ENCODE measurements at regions not wholly inside any gene's neighbourhood (a gene's known extent, or its start where the extent isn't known, plus 50 kb on each side); places are given as distances from the start of the nearest gene placed in this dataset.
"Not testable (repeated sequence)": the region's sequence is repeated elsewhere in the genome, so short reads cannot be mapped to it uniquely, and the experiment has no call there.

- peak; percentile 85 for DNase-seq (ENCODE audit: low read depth)
Measured at GRCh38 chr3:161600173-161600572, 103.6 kb downstream of the OTOL1 start.

- peak; percentile 88 for DNase-seq (ENCODE audit: low read depth)
Measured at GRCh38 chr3:161602475-161602874, 105.9 kb downstream of the OTOL1 start.

- no peak for DNase-seq (ENCODE audit: low read depth)
Measured at GRCh38 chr3:161602918-161603317, 106.3 kb downstream of the OTOL1 start.

- peak; percentile 32 for DNase-seq (ENCODE audit: low read depth)
Measured at GRCh38 chr3:161607056-161607455, 110.4 kb downstream of the OTOL1 start.

GRCh38 chr3:161619351-161619750 is 122.7 kb downstream of the OTOL1 start:
- no peak for DNase-seq (ENCODE audit: low read depth)

- DNase-seq (ENCODE audit: low read depth) = no peak
Measured at GRCh38 chr3:161630794-161631193, 134.2 kb downstream of the OTOL1 start.

- no peak for DNase-seq (ENCODE audit: low read depth)
Measured at GRCh38 chr3:161631536-161631935, 134.9 kb downstream of the OTOL1 start.

- DNase-seq (ENCODE audit: low read depth) = no peak
Measured at GRCh38 chr3:161637559-161637958, 141.0 kb downstream of the OTOL1 start.

GRCh38 chr3:161639095-161639494 is 142.5 kb downstream of the OTOL1 start:
- DNase-seq (ENCODE audit: low read depth) = not testable (repeated sequence)

- DNase-seq (ENCODE audit: low read depth) = no peak
Measured at GRCh38 chr3:161640181-161640580, 143.6 kb downstream of the OTOL1 start.

- DNase-seq (ENCODE audit: low read depth) = no peak
Measured at GRCh38 chr3:161641287-161641686, 144.7 kb downstream of the OTOL1 start.

GRCh38 chr3:161644891-161645635 is 148.5 kb downstream of the OTOL1 start:
- no peak for DNase-seq (ENCODE audit: low read depth)

- DNase-seq (ENCODE audit: low read depth) = no peak
Measured at GRCh38 chr3:161647936-161648470, 151.4 kb downstream of the OTOL1 start.

- no peak for DNase-seq (ENCODE audit: low read depth)
Measured at GRCh38 chr3:161649900-161650484, 153.4 kb downstream of the OTOL1 start.

- no peak for DNase-seq (ENCODE audit: low read depth)
Measured at GRCh38 chr3:161657786-161658185, 161.2 kb downstream of the OTOL1 start.

GRCh38 chr3:161671141-161671540 is 174.5 kb downstream of the OTOL1 start:
- DNase-seq (ENCODE audit: low read depth) = no peak

GRCh38 chr3:161672478-161672877 is 175.9 kb downstream of the OTOL1 start:
- DNase-seq (ENCODE audit: low read depth) = no peak

GRCh38 chr3:161673866-161674265 is 177.3 kb downstream of the OTOL1 start:
- DNase-seq (ENCODE audit: low read depth) = no peak

GRCh38 chr3:161674402-161674801 is 177.8 kb downstream of the OTOL1 start:
- DNase-seq (ENCODE audit: low read depth) = no peak

- DNase-seq (ENCODE audit: low read depth) = not testable (repeated sequence)
Measured at GRCh38 chr3:161681831-161682230, 185.2 kb downstream of the OTOL1 start.

GRCh38 chr3:161682715-161683114 is 186.1 kb downstream of the OTOL1 start:
- DNase-seq (ENCODE audit: low read depth) = no peak

- no peak for DNase-seq (ENCODE audit: low read depth)
Measured at GRCh38 chr3:161689584-161690298, 193.1 kb downstream of the OTOL1 start.

GRCh38 chr3:161690299-161690620 is 193.7 kb downstream of the OTOL1 start:
- no peak for DNase-seq (ENCODE audit: low read depth)

All from fibroblast of gingiva (primary cell).